ENCODE measurements at regions not wholly inside any gene's neighbourhood (a gene's known extent, or its start where the extent isn't known, plus 50 kb on each side); places are given as distances from the start of the nearest gene placed in this dataset.
"Not testable (repeated sequence)": the region's sequence is repeated elsewhere in the genome, so short reads cannot be mapped to it uniquely, and the experiment has no call there.

DNA sequence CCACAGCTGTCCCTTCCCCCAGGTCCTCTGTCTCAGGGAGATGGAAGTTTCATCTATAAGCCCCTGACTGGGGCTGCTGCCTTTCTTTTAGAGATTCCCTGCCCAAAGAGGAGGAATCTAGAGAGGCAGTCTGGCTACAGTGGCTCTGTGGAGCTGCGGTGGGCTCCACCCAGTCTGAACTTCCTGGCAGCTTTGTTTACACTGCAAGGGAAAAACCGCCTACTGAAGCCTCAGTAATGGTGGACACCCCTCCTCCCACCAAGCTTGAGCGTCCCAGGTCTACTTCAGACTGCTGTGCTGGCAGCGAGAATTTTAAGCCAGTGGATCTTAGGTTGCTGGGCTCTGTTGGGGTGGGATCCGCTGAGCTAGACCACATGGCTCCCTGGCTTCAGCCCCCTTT, 184.1 kb upstream of the SLC35B3 start:
- not testable (repeated sequence) for TF ChIP-seq EZH2 (IDR thresholded peaks at IDR 0.05; ENCODE audit: borderline replicate concordance, low read depth, low read length, poor library complexity, severe bottlenecking)
- TF ChIP-seq, protein P1, sequence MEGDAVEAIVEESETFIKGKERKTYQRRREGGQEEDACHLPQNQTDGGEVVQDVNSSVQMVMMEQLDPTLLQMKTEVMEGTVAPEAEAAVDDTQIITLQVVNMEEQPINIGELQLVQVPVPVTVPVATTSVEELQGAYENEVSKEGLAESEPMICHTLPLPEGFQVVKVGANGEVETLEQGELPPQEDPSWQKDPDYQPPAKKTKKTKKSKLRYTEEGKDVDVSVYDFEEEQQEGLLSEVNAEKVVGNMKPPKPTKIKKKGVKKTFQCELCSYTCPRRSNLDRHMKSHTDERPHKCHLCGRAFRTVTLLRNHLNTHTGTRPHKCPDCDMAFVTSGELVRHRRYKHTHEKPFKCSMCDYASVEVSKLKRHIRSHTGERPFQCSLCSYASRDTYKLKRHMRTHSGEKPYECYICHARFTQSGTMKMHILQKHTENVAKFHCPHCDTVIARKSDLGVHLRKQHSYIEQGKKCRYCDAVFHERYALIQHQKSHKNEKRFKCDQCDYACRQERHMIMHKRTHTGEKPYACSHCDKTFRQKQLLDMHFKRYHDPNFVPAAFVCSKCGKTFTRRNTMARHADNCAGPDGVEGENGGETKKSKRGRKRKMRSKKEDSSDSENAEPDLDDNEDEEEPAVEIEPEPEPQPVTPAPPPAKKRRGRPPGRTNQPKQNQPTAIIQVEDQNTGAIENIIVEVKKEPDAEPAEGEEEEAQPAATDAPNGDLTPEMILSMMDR (conservative IDR thresholded peaks at IDR 0.05; ENCODE audit: low read depth, low read length): not testable (repeated sequence)

All from A673 (cell line).